H1 (cell line): ENCODE measurements at regions not wholly inside any gene's neighbourhood (a gene's known extent, or its start where the extent isn't known, plus 50 kb on each side); places are given as distances from the start of the nearest gene placed in this dataset.

ENCODE experiments used
- CTCF ChIA-PET: fragments of 300-600 bp; sonication (Branson Sonifier 250); formaldehyde crosslinking; loops from one replicate; lab custom pipeline; 2021; ENCODE audit not compliant: partially characterized antibody; lab: Charles Lee
- POLR2A ChIA-PET: fragments of 300-600 bp; sonication (Branson Sonifier 250); formaldehyde crosslinking; loops from one replicate; lab custom pipeline; 2021; ENCODE audit warnings: inconsistent platforms; ENCODE audit not compliant: partially characterized antibody; lab: Charles Lee
- DNase-seq, 2 experiments: peaks; one replicate each; pipeline versions ENCODE4 v3.0.0 to v3.0.0-alpha.2; 2010 to 2022; ENCODE audit warnings: low spot score in 2 of 2, low read depth in 1 of 2, mixed read lengths in 1 of 2
- FAIRE-seq: peaks from 2 replicates; lab custom pipeline; 2011; peaks lifted over from hg19 to GRCh38; lab: Jason Lieb, UNC
- H2AFZ ChIP-seq: 2 replicates; pipeline ENCODE4 v1.8.1; 2012; ENCODE audit warnings: low read length, inconsistent platforms
- H2AK5ac ChIP-seq: 2 replicates; pipeline ENCODE4 v1.6.1; 2013; ENCODE audit warnings: low read depth, low read length
- H2BK120ac ChIP-seq: replicated peaks from 2 replicates; pipeline ENCODE3; 2013; ENCODE audit warnings: low read depth, low read length, inconsistent platforms
- H2BK12ac ChIP-seq: 2 replicates; pipeline ENCODE4 v1.6.1; 2013; ENCODE audit warnings: low read depth, low read length
- H2BK15ac ChIP-seq: 2 replicates; pipeline ENCODE4 v1.6.1; 2013; ENCODE audit warnings: low read length
- H2BK20ac ChIP-seq: 2 replicates; pipeline ENCODE4 v1.6.1; 2013; ENCODE audit warnings: low read length
- H2BK5ac ChIP-seq: 2 replicates; pipeline ENCODE4 v1.6.1; 2013; ENCODE audit warnings: low read depth, low read length
- H3K14ac ChIP-seq: 2 replicates; pipeline ENCODE4 v1.6.1; 2013; ENCODE audit warnings: inconsistent platforms; ENCODE audit not compliant: insufficient read length
- H3K18ac ChIP-seq: 2 replicates; pipeline ENCODE4 v1.6.1; 2013; ENCODE audit warnings: low read length; ENCODE audit errors: extremely low read depth
- H3K23ac ChIP-seq: 2 replicates; pipeline ENCODE4 v1.6.1; 2013; ENCODE audit warnings: inconsistent platforms; ENCODE audit not compliant: insufficient read length
- H3K23me2 ChIP-seq: 2 replicates; pipeline ENCODE4 v1.6.1; 2013; ENCODE audit warnings: low read depth, low read length
- H3K27ac ChIP-seq: 2 replicates; pipeline ENCODE4 v1.6.1; 2011; ENCODE audit warnings: low read depth, low read length, inconsistent platforms
- H3K27me3 ChIP-seq, 4 experiments: replicated peaks in 1 of 4; 1 replicate in 1 of 4; 2 replicates in 3 of 4; pipeline versions ENCODE4 v1.6.1 to v1.8.1; 2011 to 2013; ENCODE audit warnings: low read length in 3 of 4, mild to moderate bottlenecking in 3 of 4, inconsistent platforms in 2 of 4, mixed read lengths in 2 of 4, moderate library complexity in 1 of 4; ENCODE audit not compliant: control insufficient read depth in 3 of 4, insufficient read depth in 3 of 4; ENCODE audit errors: extremely low read depth in 1 of 4
- H3K36me3 ChIP-seq, 4 experiments: 2 replicates each; pipeline versions ENCODE4 v1.6.1 to v1.8.1; 2011 to 2013; ENCODE audit warnings: mild to moderate bottlenecking in 4 of 4, low read length in 3 of 4, moderate library complexity in 2 of 4, control low read depth in 1 of 4, inconsistent platforms in 1 of 4; ENCODE audit not compliant: insufficient read depth in 4 of 4, control insufficient read depth in 2 of 4
- H3K4ac ChIP-seq: replicated peaks from 2 replicates; pipeline ENCODE3; 2013; ENCODE audit warnings: low read length, low read depth, mixed read lengths, inconsistent platforms; ENCODE audit not compliant: insufficient read length
- H3K4me1 ChIP-seq, 4 experiments: replicated peaks in 1 of 4; 1 replicate in 1 of 4; 2 replicates in 3 of 4; pipeline versions ENCODE4 v1.6.1 to v1.8.1; 2011 to 2013; ENCODE audit warnings: low read length in 3 of 4, inconsistent platforms in 2 of 4, mixed read lengths in 1 of 4; ENCODE audit not compliant: insufficient read depth in 4 of 4, control insufficient read depth in 3 of 4
- H3K4me2 ChIP-seq, 2 experiments: 2 replicates each; pipeline versions ENCODE4 v1.6.1 to v1.8.1; 2011 to 2013; ENCODE audit warnings: low read depth in 2 of 2, low read length in 2 of 2, control low read depth in 1 of 2, inconsistent platforms in 1 of 2, mild to moderate bottlenecking in 1 of 2; ENCODE audit not compliant: insufficient read depth in 1 of 2
- H3K4me3 ChIP-seq, 4 experiments: fragments of 200-600, 300-600 bp in 1 of 4; sonication (generic), shearing (Covaris generic), sonication (Bioruptor Twin) in 1 of 4; 2 replicates each; pipeline versions ENCODE4 v1.5.1 to v1.8.1; 2011 to 2016; ENCODE audit warnings: low read length in 4 of 4, low read depth in 3 of 4, control low read depth in 2 of 4, inconsistent platforms in 2 of 4, mild to moderate bottlenecking in 2 of 4, mixed read lengths in 1 of 4, moderate library complexity in 1 of 4; ENCODE audit not compliant: insufficient read depth in 2 of 4; ENCODE audit errors: extremely low read depth in 1 of 4
- H3K56ac ChIP-seq: replicated peaks from 2 replicates; pipeline ENCODE3; 2013; ENCODE audit warnings: low read depth, mild to moderate bottlenecking, mixed read lengths, low read length, inconsistent platforms; ENCODE audit not compliant: insufficient read length
- H3K79me1 ChIP-seq: 2 replicates; pipeline ENCODE4 v1.6.1; 2013; ENCODE audit warnings: low read depth, low read length, control low read depth
- H3K79me2 ChIP-seq, 2 experiments: 2 replicates each; pipeline versions ENCODE4 v1.6.1 to v1.8.1; 2012 to 2013; ENCODE audit warnings: low read length in 2 of 2, mild to moderate bottlenecking in 2 of 2, inconsistent platforms in 1 of 2; ENCODE audit not compliant: insufficient read depth in 2 of 2, control insufficient read depth in 1 of 2
- H3K9ac ChIP-seq, 4 experiments: replicated peaks in 1 of 4; 1 replicate in 1 of 4; 2 replicates in 3 of 4; pipeline versions ENCODE4 v1.6.1 to v1.8.1; 2011 to 2013; ENCODE audit warnings: low read depth in 3 of 4, low read length in 3 of 4, control low read depth in 2 of 4, mild to moderate bottlenecking in 2 of 4, moderate library complexity in 2 of 4, inconsistent platforms in 1 of 4; ENCODE audit errors: extremely low read depth in 1 of 4
- H3K9me3 ChIP-seq, 2 experiments: 2 replicates each; pipeline versions ENCODE4 v1.6.1 to v1.8.1; 2012 to 2013; ENCODE audit warnings: mild to moderate bottlenecking in 2 of 2, moderate library complexity in 2 of 2, control low read depth in 1 of 2, inconsistent platforms in 1 of 2, low read depth in 1 of 2, low read length in 1 of 2, mixed read lengths in 1 of 2; ENCODE audit not compliant: insufficient read depth in 2 of 2
- H4K20me1 ChIP-seq, 2 experiments: replicated peaks in 1 of 2; 2 replicates each; pipeline versions ENCODE3 to v1.8.1; 2011 to 2013; ENCODE audit warnings: inconsistent platforms in 2 of 2, low read length in 2 of 2, mild to moderate bottlenecking in 1 of 2; ENCODE audit not compliant: insufficient read depth in 2 of 2, control insufficient read depth in 1 of 2
- H4K5ac ChIP-seq: 2 replicates; pipeline ENCODE4 v1.6.1; 2013; ENCODE audit warnings: low read length, low read depth, mixed read lengths, inconsistent platforms; ENCODE audit not compliant: insufficient read length
- H4K8ac ChIP-seq: 2 replicates; pipeline ENCODE4 v1.8.0; 2013; ENCODE audit warnings: mild to moderate bottlenecking, moderate library complexity, low read length, inconsistent platforms; ENCODE audit not compliant: insufficient read depth; ENCODE audit errors: extremely low read depth
- H4K91ac ChIP-seq: replicated peaks from 2 replicates; pipeline ENCODE3; 2013; ENCODE audit warnings: low read length, mixed read lengths, inconsistent platforms; ENCODE audit not compliant: insufficient read length
- HDAC6 ChIP-seq: IDR thresholded peaks from one replicate; pipeline ENCODE4 v1.7.1; 2012; ENCODE audit warnings: low read depth, mild to moderate bottlenecking, inconsistent platforms, low read length, moderate library complexity
- MAFK ChIP-seq: IDR thresholded peaks from 2 replicates; pipeline ENCODE4 v1.6.1; 2012; ENCODE audit warnings: low read depth, mild to moderate bottlenecking, improper control_type of control experiment, low read length
- POU5F1 ChIP-seq: IDR thresholded peaks from 2 replicates; pipeline ENCODE4 v1.6.1; 2011; ENCODE audit warnings: low read depth, mild to moderate bottlenecking, low read length, moderate library complexity
- RAD21 ChIP-seq, 2 experiments: IDR thresholded peaks in 1 of 2; conservative IDR thresholded peaks in 1 of 2; 2 replicates each; pipeline ENCODE4 v1.6.1; 2011; ENCODE audit warnings: low read depth in 2 of 2, low read length in 2 of 2, improper control_type of control experiment in 1 of 2, inconsistent platforms in 1 of 2, mild to moderate bottlenecking in 1 of 2, moderate library complexity in 1 of 2
- RBBP5 ChIP-seq: IDR thresholded peaks from 2 replicates; pipeline ENCODE4 v1.7.1; 2012; ENCODE audit warnings: low read depth, mild to moderate bottlenecking, inconsistent platforms, low read length, moderate library complexity, borderline replicate concordance
- SUZ12 ChIP-seq: fragments of 200-600 bp; sonication (generic); IDR thresholded peaks from 2 replicates; pipeline ENCODE4 v1.6.1; 2012; ENCODE audit warnings: mild to moderate bottlenecking, inconsistent platforms, low read length, moderate library complexity, mixed read lengths
- TCF12 ChIP-seq: IDR thresholded peaks from 2 replicates; pipeline ENCODE4 v1.6.1; 2011; ENCODE audit warnings: low read depth, mild to moderate bottlenecking, low read length
- YY1 ChIP-seq: IDR thresholded peaks from 2 replicates; pipeline ENCODE4 v1.6.1; 2011; ENCODE audit warnings: low read depth, mild to moderate bottlenecking, low read length
- TF ChIP-seq, protein P1 (sequence below), 3 experiments: IDR thresholded peaks; 1 replicate in 2 of 3; 2 replicates in 1 of 3; pipeline versions ENCODE4 v1.5.1 to v1.6.1; 2011; ENCODE audit warnings: low read length in 3 of 3, mild to moderate bottlenecking in 3 of 3, inconsistent platforms in 2 of 3, low read depth in 1 of 3, moderate library complexity in 1 of 3; ENCODE audit not compliant: insufficient read depth in 1 of 3; ENCODE audit errors: control extremely low read depth in 1 of 3

DNA sequence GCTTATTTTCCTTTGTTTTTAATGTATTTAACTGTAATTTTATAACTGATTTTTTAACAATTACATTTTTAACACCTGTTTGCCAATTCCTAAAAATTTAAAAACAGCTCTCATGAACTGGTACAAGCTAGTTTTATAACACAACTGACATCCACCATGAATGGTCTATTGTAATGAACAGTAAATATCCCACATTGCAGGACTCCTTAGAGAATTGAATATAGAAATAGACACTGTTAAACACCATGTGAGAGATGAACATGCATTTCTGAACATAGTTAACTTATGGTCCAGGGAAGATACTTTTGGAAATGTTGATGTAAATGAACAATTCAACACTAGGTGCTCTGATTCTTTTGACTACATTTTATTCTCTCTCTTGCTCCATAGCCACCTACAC is 195.1 kb upstream of the GMDS start:
- Histone ChIP-seq H2BK15ac (no peak overlapping the region), H3K27ac (no peak overlapping the region), H3K4me1 (no peaks in the 10 kb centered on the region), H3K23ac (no peak overlapping the region), H3K9ac (no peak overlapping the region), H2AK5ac (no peak overlapping the region), H3K14ac (no peak overlapping the region), H2AFZ (no peak overlapping the region), H3K79me1 (no peaks in the 10 kb centered on the region), H2BK20ac (no peak overlapping the region), H3K36me3 (no peaks in the 10 kb centered on the region), H3K4me2 (no peak overlapping the region), H2BK5ac (no peak overlapping the region), H4K5ac (no peak overlapping the region), H3K56ac (no peak overlapping the region), H3K18ac (no peak overlapping the region), H3K9me3 (no peaks in the 10 kb centered on the region), H2BK120ac (no peak overlapping the region), H3K4ac (no peak overlapping the region), H4K20me1 (no peaks in the 10 kb centered on the region), H3K4me3 (no peak overlapping the region), H4K8ac (no peak overlapping the region), H2BK12ac (no peak overlapping the region), H3K23me2 (no peaks in the 10 kb centered on the region), H3K27me3 (no peaks in the 10 kb centered on the region), H3K79me2 (no peaks in the 10 kb centered on the region), H4K91ac (no peak overlapping the region)
- ChIA-PET CTCF (interaction anchor here (0.9 to 1.3 kb wide), 2 partner anchors 30 to 231 kb away, joined by 3 to 4 read pairs; no protein-coding TSS in a partner anchor), POLR2A (no interaction called here)
- DNase-seq: no peak
- TF ChIP-seq MAFK (no peak), YY1 (no peak), RBBP5 (no peak), HDAC6 (no peak), RAD21 (IDR thresholded peaks at IDR 0.05 in 1 of 2, conservative IDR thresholded peaks at IDR 0.05 in 1 of 2; ENCODE audit: low read depth in 2 of 2, low read length in 2 of 2) (no peak), POU5F1 (no peak), SUZ12 (no peak), TCF12 (no peak)
- TF ChIP-seq, protein P1, sequence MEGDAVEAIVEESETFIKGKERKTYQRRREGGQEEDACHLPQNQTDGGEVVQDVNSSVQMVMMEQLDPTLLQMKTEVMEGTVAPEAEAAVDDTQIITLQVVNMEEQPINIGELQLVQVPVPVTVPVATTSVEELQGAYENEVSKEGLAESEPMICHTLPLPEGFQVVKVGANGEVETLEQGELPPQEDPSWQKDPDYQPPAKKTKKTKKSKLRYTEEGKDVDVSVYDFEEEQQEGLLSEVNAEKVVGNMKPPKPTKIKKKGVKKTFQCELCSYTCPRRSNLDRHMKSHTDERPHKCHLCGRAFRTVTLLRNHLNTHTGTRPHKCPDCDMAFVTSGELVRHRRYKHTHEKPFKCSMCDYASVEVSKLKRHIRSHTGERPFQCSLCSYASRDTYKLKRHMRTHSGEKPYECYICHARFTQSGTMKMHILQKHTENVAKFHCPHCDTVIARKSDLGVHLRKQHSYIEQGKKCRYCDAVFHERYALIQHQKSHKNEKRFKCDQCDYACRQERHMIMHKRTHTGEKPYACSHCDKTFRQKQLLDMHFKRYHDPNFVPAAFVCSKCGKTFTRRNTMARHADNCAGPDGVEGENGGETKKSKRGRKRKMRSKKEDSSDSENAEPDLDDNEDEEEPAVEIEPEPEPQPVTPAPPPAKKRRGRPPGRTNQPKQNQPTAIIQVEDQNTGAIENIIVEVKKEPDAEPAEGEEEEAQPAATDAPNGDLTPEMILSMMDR (IDR thresholded peaks at IDR 0.05; ENCODE audit: control extremely low read depth in 1 of 3, insufficient read depth in 1 of 3, low read depth in 1 of 3, low read length in 3 of 3): no peak
- no peak for FAIRE-seq
